ENCODE measurements at regions not wholly inside any gene's neighbourhood (a gene's known extent, or its start where the extent isn't known, plus 50 kb on each side); places are given as distances from the start of the nearest gene placed in this dataset.

DNA sequence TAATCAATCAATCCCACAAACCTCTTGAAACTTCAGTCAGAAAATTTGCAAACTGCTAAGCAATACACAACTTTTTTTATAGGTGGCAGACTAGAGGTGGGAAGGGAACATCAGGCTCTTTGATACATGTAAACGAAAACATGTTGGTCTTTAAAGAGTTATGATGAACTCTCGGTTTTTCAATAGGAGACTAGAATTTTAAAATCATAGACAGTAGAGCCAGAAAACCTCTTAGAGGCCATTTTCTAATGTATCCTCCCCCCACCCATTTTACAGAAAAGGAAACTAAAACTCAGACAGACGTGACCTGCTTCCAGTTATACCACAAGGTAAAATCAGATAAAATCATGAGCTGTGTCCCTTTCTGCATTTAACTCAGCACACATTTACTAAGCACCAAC is 179.1 kb upstream of the LPP start:
- Histone ChIP-seq H3K9me3 (replicated peaks; ENCODE audit: control insufficient read depth, insufficient read depth, low read length) (no peaks in the 10 kb centered on the region), H3K4me3 (replicated peaks in 1 of 3; ENCODE audit: insufficient read depth in 1 of 3, low read depth in 1 of 3, low read length in 3 of 3) (no peak overlapping the region), H3K4me1 (ENCODE audit: control insufficient read depth, extremely low read depth, insufficient read depth, low read length) (no peaks in the 10 kb centered on the region), H3K9ac (replicated peaks; ENCODE audit: extremely low read depth, insufficient read depth, low read length) (no peak overlapping the region), H3K27ac (ENCODE audit: insufficient read depth, low read depth, low read length) (no peak overlapping the region), H3K79me2 (ENCODE audit: control insufficient read depth, insufficient read depth, low read length) (no peaks in the 10 kb centered on the region), H4K20me1 (replicated peaks; ENCODE audit: control insufficient read depth, extremely low read depth, insufficient read depth, low read length) (no peaks in the 10 kb centered on the region), H3K9me1 (replicated peaks; ENCODE audit: control insufficient read depth, extremely low read depth, insufficient read depth, low read length) (no peaks in the 10 kb centered on the region), H3K36me3 (ENCODE audit: control insufficient read depth in 2 of 2, extremely low read depth in 1 of 2, insufficient read depth in 2 of 2, low read length in 2 of 2) (no peaks in the 10 kb centered on the region), H3K27me3 (ENCODE audit: control insufficient read depth in 2 of 2, insufficient read depth in 2 of 2, low read length in 2 of 2) (peaks cover 0 to 3% of the 10 kb centered on the region in 2 experiments), H3K4me2 (ENCODE audit: insufficient read depth, low read length) (no peak overlapping the region), H2AFZ (ENCODE audit: low read depth, low read length) (no peak overlapping the region)
- no TSS peak for BruUV-seq (replicated peaks)
- dilution Hi-C loops (cut with MboI; ENCODE audit: extremely low pct_ligation_motif_present, low sequenced_read_pairs) (no loop called here), intact Hi-C loops (cut with micrococcal nuclease) (no loop called here)
- CTCF ChIA-PET = interaction anchor here (2.0 kb wide), 1 partner anchor 12 kb away, joined by 6 read pairs; no protein-coding TSS in a partner anchor
- TF ChIP-seq EZH2 (IDR thresholded peaks at IDR 0.05; ENCODE audit: borderline replicate concordance, low read depth, low read length, severe bottlenecking) (no peak), JUN (IDR thresholded peaks at IDR 0.05; ENCODE audit: borderline replicate concordance, insufficient read depth, insufficient read length, low read depth) (no peak), FOS (IDR thresholded peaks at IDR 0.05; ENCODE audit: borderline replicate concordance, insufficient read depth, low read length) (no peak), POLR2AphosphoS5 (IDR thresholded peaks at IDR 0.05; ENCODE audit: insufficient read depth, low read depth, low read length) (no peak), MYC (IDR thresholded peaks at IDR 0.05; ENCODE audit: low read depth, low read length) (no peak), GATA2 (IDR thresholded peaks at IDR 0.05; ENCODE audit: insufficient read depth, insufficient read length, low read depth, low read length) (no peak), POLR2A (IDR thresholded peaks at IDR 0.05; ENCODE audit: low read depth, low read length) (no peak)
- TF ChIP-seq, protein P1, sequence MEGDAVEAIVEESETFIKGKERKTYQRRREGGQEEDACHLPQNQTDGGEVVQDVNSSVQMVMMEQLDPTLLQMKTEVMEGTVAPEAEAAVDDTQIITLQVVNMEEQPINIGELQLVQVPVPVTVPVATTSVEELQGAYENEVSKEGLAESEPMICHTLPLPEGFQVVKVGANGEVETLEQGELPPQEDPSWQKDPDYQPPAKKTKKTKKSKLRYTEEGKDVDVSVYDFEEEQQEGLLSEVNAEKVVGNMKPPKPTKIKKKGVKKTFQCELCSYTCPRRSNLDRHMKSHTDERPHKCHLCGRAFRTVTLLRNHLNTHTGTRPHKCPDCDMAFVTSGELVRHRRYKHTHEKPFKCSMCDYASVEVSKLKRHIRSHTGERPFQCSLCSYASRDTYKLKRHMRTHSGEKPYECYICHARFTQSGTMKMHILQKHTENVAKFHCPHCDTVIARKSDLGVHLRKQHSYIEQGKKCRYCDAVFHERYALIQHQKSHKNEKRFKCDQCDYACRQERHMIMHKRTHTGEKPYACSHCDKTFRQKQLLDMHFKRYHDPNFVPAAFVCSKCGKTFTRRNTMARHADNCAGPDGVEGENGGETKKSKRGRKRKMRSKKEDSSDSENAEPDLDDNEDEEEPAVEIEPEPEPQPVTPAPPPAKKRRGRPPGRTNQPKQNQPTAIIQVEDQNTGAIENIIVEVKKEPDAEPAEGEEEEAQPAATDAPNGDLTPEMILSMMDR (IDR thresholded peaks at IDR 0.05; ENCODE audit: extremely low read depth in 1 of 2, insufficient read depth in 1 of 2, low read depth in 1 of 2, low read length in 2 of 2) = no peak
- TF ChIP-seq, protein P2, sequence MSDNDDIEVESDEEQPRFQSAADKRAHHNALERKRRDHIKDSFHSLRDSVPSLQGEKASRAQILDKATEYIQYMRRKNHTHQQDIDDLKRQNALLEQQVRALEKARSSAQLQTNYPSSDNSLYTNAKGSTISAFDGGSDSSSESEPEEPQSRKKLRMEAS (IDR thresholded peaks at IDR 0.05; ENCODE audit: insufficient read depth, insufficient read length) = no peak
- POLR2A ChIA-PET = no interaction called here
- DNase-seq (ENCODE audit: low read depth, low spot score) (no peak), FAIRE-seq (no peak)
